ENCODE measurements at regions not wholly inside any gene's neighbourhood (a gene's known extent, or its start where the extent isn't known, plus 50 kb on each side); places are given as distances from the start of the nearest gene placed in this dataset.

- Histone ChIP-seq H2AFZ (ENCODE audit: low read depth, low read length) (no peak overlapping the region), H3K9ac (ENCODE audit: low read length) (no peak overlapping the region), H3K4me1 (ENCODE audit: low read length) (no peaks in the 10 kb centered on the region), H3K27me3 (ENCODE audit: low read depth, low read length) (no peaks in the 10 kb centered on the region), H3K27ac (ENCODE audit: low read length) (no peak overlapping the region), H3K36me3 (replicated peaks; ENCODE audit: low read depth, low read length) (no peaks in the 10 kb centered on the region), H4K20me1 (ENCODE audit: insufficient read depth, low read length) (no peaks in the 10 kb centered on the region), H3K9me3 (ENCODE audit: insufficient read depth, low read length) (no peaks in the 10 kb centered on the region), H3K79me2 (ENCODE audit: low read length) (no peaks in the 10 kb centered on the region), H3K4me3 (ENCODE audit: low read length) (no peak overlapping the region), H3K4me2 (ENCODE audit: low read length) (no peak overlapping the region)
- TF ChIP-seq CTCF (IDR thresholded peaks at IDR 0.05; ENCODE audit: low read depth, low read length) (no peak), EZH2phosphoT487 (IDR thresholded peaks at IDR 0.05; ENCODE audit: low read depth) (no peak)
Measured at GRCh38 chr11:115598257-115598901, 94.2 kb upstream of the CADM1 start.

GRCh38 chr11:115591380-115591779 is 87.2 kb upstream of the CADM1 start:
- H3K79me2 ChIP-seq (ENCODE audit: low read length): no peaks in the 10 kb centered on the region

GRCh38 chr11:115590254-115590653 is 86.0 kb upstream of the CADM1 start:
- Histone ChIP-seq H3K36me3 (replicated peaks; ENCODE audit: low read depth, low read length) (peaks cover 17% of the 10 kb centered on the region), H3K9ac (ENCODE audit: low read length) (no peak overlapping the region), H4K20me1 (ENCODE audit: insufficient read depth, low read length) (no peaks in the 10 kb centered on the region), H3K4me2 (ENCODE audit: low read length) (no peak overlapping the region), H2AFZ (ENCODE audit: low read depth, low read length) (no peak overlapping the region), H3K4me3 (ENCODE audit: low read length) (no peak overlapping the region), H3K79me2 (ENCODE audit: low read length) (no peaks in the 10 kb centered on the region), H3K9me3 (ENCODE audit: insufficient read depth, low read length) (peaks cover 9% of the 10 kb centered on the region; the same call in 1 of the 2 replicates), H3K27ac (ENCODE audit: low read length) (no peak overlapping the region), H3K4me1 (ENCODE audit: low read length) (peaks cover 24% of the 10 kb centered on the region), H3K27me3 (ENCODE audit: low read depth, low read length) (no peaks in the 10 kb centered on the region)
- TF ChIP-seq CTCF (IDR thresholded peaks at IDR 0.05; ENCODE audit: low read depth, low read length) (no peak), EZH2phosphoT487 (IDR thresholded peaks at IDR 0.05; ENCODE audit: low read depth) (no peak)

More at GRCh38 chr11:115591380-115591779, 87.2 kb upstream of the CADM1 start:
- Histone ChIP-seq H2AFZ (ENCODE audit: low read depth, low read length) (no peak overlapping the region), H3K27ac (ENCODE audit: low read length) (no peak overlapping the region), H3K9ac (ENCODE audit: low read length) (no peak overlapping the region), H4K20me1 (ENCODE audit: insufficient read depth, low read length) (no peaks in the 10 kb centered on the region), H3K4me3 (ENCODE audit: low read length) (no peak overlapping the region), H3K27me3 (ENCODE audit: low read depth, low read length) (no peaks in the 10 kb centered on the region), H3K4me1 (ENCODE audit: low read length) (peaks cover 13% of the 10 kb centered on the region), H3K9me3 (ENCODE audit: insufficient read depth, low read length) (peaks cover 9% of the 10 kb centered on the region; the same call in 1 of the 2 replicates), H3K4me2 (ENCODE audit: low read length) (no peak overlapping the region), H3K36me3 (replicated peaks; ENCODE audit: low read depth, low read length) (peaks cover 16% of the 10 kb centered on the region)
- TF ChIP-seq CTCF (IDR thresholded peaks at IDR 0.05; ENCODE audit: low read depth, low read length) (no peak), EZH2phosphoT487 (IDR thresholded peaks at IDR 0.05; ENCODE audit: low read depth) (no peak)

GRCh38 chr11:115587718-115588342 is 83.6 kb upstream of the CADM1 start:
- H3K27ac ChIP-seq (ENCODE audit: low read length): no peak overlapping the region
- H3K9ac ChIP-seq (ENCODE audit: low read length): no peak overlapping the region
- no peak overlapping the region for H2AFZ ChIP-seq (ENCODE audit: low read depth, low read length)
- H3K36me3 ChIP-seq (replicated peaks; ENCODE audit: low read depth, low read length): peaks cover 17% of the 10 kb centered on the region
- no peak overlapping the region for H3K4me3 ChIP-seq (ENCODE audit: low read length)
- peaks cover 44% of the 10 kb centered on the region for H3K4me1 ChIP-seq (ENCODE audit: low read length)
- no peak overlapping the region for H3K4me2 ChIP-seq (ENCODE audit: low read length)
- peaks cover 9% of the 10 kb centered on the region; the same call in 1 of the 2 replicates for H3K9me3 ChIP-seq (ENCODE audit: insufficient read depth, low read length)
- TF ChIP-seq CTCF (IDR thresholded peaks at IDR 0.05; ENCODE audit: low read depth, low read length): no peak
- no peaks in the 10 kb centered on the region for H3K27me3 ChIP-seq (ENCODE audit: low read depth, low read length)
- H3K79me2 ChIP-seq (ENCODE audit: low read length): no peaks in the 10 kb centered on the region
- H4K20me1 ChIP-seq (ENCODE audit: insufficient read depth, low read length): no peaks in the 10 kb centered on the region

Data from OCI-LY3 (cell line).